ENCODE measurements at regions not wholly inside any gene's neighbourhood (a gene's known extent, or its start where the extent isn't known, plus 50 kb on each side); places are given as distances from the start of the nearest gene placed in this dataset.
A peak's percentile ranks its signal among the peaks of the same experiment; 100 is the strongest.
"Not testable (repeated sequence)": the region's sequence is repeated elsewhere in the genome, so short reads cannot be mapped to it uniquely, and the experiment has no call there.

DNA sequence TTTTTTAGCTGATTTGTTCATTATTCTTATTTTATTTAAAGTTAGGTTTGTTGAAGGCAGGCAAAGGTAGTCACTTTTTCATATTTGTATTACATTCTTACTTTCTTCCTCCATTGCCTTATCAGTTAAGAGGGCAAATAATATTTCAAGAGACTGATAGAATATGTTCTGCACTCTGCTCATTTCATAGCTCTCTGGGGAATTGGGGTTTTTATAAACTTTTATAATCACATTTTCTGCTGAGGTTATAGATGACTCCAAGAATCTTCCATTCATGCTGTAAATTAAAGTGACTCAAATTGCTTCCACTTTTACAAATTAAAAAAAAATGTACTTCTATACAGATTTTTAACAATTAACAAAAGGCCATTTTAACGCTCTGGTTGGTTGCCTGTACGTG is 142.9 kb upstream of the PLGLB2 start:
- DNase-seq (ENCODE audit: low read depth, low spot score): not testable (repeated sequence)

DNA sequence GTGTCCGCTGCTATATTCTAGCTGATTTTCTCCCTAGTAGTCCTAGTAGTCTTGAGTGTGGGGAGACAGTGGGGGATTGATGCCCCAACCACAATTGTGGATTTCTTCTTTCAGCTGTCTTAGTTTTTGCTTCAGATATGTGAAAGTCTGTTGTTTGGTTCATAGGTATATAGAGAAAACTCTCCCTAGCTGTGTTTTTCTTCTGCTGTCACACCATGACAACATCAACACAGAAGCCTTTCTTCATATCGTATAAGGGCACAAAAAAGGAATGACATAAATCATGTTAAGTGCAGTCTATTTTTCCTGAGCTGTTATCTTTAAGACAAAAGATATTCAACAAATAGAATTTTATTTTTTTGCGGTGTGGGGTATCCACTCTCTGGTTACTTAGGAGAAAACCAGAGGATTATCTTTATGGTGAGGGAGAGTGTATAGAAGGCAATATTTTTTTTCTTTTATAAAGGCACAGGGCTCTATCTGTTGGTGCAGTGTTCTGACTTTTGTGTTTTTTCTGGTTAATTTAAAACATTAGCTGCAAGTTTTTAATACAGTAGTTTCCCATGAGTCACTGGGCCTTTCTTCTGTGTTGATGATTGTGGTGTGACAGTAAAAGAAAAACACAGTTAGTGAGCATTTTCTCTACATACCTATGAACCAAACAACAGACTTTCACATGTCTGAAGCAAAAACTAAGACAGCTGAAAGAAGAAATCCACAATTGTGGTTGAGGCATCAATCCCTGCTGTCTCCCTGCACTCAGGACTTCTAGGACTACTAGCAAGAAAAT is 139.3 kb upstream of the PLGLB2 start:
- not testable (repeated sequence) for DNase-seq (ENCODE audit: low read depth, low spot score)

DNA sequence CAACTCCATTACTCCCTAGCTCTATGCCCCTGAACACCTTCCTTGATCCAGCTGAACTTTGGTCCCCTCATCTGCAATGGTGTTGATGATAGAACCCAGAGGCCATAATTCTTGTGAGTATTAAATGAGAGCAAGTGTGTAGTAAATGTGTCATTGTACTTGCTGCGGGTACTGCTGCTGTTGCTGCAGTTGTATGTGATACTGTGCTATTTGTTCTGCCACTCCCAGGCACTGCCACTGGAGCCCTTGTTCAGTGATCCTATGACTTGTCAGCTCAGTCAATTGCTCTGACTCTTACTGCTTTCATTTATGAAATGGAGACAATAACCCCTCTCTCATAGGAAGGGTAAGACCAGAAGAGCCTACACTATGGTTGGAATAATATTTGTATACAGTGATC is 136.9 kb upstream of the PLGLB2 start:
- not testable (repeated sequence) for DNase-seq (ENCODE audit: low read depth, low spot score)

DNA sequence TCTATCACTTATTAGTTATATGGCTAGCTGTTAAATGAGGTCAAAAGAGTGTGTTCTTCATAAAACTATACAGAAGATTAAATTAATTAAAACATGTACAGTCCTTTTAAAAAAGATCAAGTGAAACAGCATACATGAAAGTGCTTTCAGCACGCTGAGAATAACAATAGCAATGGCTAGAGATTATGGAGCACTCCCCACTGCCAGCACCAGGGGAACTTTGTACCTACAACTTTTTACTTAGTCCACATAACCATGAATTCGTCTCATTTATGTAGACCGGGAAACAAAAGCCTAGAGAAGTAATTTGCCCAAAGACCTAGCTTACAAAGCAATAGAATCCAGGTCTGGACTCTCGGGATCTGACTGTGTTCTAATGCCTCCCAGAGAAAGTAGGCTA is 136.5 kb upstream of the PLGLB2 start:
- not testable (repeated sequence) for DNase-seq (ENCODE audit: low read depth, low spot score)

DNA sequence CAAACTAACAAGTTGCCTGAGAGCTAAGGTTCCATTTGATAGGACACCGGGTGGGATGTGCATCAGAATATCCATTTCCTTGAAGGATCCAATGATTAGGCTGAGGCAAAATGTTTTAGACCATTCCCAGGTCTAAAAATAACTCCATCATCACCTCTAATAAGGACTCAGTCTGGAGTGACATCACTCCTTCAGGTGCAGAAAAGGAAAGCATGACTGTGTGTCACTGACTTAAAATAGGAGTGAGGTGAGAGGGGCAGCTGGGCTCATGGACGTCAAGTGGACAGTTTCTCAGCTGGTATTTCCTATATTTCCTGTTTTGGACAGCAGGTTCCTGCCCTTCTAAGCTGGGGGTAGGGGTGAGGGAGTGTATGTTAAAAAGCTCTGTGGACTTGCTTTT is 135.9 kb upstream of the PLGLB2 start:
- not testable (repeated sequence) for DNase-seq (ENCODE audit: low read depth, low spot score)

DNA sequence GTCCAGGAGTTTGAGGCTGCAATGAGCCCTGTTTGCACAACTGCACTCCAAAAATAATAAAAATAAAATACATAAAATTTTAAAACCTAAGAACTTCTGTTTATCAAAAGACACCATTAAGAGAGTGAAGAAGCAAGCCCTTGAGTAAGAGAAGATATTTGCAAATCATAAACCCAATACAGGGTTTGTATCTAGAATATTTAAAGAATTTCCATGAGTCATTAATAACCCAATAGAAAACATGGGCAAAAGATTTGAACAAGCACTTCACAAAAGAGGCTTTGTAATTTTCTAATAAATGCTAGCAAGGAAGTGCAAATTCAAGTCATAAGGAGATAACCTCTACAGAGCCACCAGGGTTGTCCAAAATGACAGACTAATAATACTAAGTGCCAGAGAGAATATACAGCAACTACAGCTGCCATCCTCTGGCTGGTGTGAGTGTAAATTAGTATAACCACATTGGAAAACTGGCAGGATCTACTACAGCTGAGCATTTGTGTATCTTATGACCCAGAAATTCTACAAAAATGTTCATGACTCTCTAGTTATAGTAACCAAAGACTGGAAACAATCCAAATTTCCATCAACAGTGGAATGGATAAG is 133.0 kb upstream of the PLGLB2 start:
- DNase-seq (ENCODE audit: low read depth, low spot score): not testable (repeated sequence)

DNA sequence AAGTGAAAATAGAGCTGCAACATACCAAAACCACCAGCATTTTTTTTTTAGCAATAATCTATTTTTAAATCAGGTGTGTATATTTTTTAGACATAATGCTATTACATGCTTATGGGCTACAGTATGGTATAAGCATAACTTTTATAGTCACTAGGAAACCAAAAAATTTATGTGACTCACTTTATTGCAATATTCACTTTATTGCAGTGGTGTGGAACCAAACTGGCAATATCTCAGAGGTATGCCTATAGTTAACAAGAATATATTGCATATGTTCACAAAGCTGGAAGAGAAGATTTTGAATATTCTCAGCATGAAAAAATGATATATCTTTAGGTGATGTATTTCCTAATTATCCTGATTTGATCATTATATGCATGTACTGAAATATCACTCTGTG is 128.8 kb upstream of the PLGLB2 start:
- DNase-seq (ENCODE audit: low read depth, low spot score): not testable (repeated sequence)

DNA sequence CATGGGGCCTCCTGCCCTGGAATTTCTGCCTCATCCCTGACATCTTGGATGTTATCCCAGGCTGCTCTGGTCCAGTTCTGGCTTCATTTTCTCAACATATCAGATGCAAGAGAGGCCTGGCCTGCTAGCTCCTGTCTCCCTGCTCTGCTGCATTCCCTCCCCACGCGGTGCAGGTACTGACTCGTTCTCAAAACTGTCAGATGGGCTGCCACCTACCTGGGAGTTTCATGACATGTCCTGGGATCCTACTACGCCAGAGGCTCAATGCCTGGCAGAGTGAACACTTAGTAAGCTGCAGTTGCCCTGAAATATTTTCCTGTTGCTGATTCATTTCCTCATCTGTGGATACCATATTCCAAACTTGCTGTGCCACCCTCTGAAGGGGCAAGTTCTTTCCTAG is 126.7 kb upstream of the PLGLB2 start:
- not testable (repeated sequence) for DNase-seq (ENCODE audit: low read depth, low spot score)

DNA sequence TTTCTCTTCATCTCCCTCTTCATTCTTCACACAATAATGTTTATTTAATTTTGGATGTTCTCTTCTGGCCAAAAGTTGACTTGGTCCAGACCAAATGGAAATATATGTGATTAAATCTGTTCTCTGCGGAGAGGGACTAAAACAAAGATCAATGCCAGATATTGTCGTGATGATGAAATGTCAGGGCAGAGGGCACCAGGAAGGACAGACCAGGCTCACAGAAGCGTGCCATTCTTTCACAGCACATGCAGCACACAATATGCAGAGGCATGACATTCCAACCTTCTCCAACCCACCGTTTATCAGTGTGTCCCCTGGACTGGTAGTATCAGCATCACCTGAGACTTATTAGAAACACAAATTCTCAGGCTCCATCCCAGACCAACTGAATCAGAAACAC is 125.2 kb upstream of the PLGLB2 start:
- not testable (repeated sequence) for DNase-seq (ENCODE audit: low read depth, low spot score)

DNA sequence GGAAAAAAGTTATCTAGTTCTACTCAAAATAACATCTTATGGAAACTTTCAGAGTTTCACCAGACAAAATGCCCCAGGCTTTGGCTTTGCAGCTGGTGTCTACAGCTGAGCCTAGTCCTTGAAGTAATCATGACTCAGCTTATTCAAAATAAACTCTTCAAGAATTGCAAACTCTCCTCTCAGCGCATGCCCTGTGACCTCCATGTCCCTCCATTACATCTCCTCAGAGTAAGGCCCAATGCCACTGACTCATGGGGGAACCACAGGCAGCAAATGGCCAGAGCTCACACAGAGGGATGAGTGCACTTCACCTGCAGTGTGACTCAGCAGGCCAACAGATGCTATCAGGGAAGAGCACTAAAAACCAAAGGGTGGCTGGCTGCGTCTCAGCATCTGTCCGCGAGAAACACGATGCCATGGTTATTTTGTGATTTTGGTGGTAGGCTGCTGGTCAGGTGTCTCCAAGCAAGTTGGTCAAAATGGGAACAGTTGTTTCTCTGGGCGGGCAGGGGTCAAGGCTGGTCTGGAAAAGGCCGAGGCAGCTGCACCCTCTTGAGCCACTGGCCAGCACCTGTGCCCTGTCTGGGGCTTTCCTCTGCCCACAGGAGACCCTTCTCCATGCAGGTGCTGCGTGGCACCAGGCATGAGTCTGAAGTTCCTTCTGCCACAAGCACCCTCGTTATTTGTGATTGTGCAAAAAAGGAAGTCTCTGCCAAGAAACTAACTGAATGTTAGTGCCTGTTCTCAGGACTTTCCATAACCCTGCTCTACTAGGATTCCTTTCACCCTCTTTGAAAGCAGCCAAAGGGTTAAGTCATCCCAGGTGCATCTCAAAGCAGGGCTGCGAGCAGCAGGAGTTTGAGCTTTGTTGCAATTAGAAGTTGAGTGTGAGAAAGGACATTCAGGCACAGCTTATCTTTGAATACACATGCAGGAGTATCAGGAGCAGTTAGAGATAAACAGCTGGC is 118.1 kb upstream of the PLGLB2 start:
- DNase-seq (ENCODE audit: low read depth, low spot score): peak; percentile 68

DNA sequence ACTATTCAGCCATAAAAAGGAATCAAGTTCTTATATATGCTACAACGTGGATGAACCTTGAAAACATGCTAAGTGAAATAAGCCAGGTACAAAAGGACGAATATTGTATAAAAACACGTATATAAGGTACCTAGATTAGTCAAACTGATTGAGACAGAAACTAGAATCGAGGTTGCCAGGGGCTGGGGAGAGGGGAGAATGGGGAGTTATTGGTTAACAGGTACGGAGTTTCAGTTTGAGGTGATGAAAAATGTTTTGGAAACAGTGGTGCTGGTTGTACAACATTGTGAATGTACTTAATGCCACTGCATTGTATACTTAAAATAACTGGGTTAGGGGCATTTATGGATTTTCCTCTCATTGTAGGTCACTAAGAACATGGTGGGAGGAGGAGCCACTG is 117.0 kb upstream of the PLGLB2 start:
- not testable (repeated sequence) for DNase-seq (ENCODE audit: low read depth, low spot score)

DNA sequence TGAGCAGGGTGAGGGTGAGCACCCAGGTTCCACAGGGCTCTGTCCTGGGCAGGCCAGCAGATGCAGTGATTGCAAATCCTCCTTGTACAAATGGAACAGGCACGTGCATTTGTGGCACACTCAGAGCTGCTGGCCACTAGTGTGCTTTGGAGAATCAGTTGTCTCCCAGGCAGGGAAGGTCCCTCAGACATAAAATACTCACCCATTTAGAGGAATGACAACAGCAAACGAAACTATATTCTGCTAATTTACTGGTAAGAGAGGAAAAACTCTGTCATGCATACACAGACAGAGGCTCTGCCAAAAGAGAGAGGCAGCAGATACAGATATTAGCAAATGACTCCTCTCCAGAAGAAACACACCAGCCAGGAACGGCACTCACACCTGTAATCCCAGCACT is 116.5 kb upstream of the PLGLB2 start:
- not testable (repeated sequence) for DNase-seq (ENCODE audit: low read depth, low spot score)

DNA sequence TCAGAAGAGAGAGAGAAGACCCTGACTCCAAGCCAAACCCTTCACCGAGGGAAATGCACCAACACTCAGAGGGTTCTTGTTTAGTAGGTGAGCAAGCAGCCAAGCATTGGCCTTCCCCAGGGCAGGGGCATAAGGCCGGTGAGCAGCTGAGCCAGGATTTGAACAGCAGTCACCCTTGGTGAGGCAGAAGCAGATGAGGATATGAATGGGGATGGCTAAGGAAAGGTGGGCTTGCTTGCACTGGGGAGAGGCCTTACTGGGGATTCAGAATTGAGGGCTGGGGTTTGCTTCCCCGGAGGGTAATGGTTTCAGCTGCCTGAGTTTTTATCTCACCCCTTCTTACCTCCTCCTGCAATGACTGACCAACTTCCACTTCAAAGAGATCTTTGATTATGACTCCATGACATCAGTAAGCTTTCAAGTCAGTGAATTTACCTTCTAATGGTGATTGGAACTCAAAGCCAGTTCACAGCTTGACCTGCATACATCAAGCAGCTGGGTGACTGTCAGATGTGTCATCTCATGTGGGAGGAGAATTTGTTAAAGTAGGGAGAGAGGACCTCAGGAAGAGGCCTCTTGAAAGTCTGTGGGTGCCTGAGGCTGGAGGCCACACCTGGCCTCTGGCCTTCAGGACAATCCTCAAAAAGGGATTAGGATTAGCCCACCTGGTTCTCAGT is 114.5 kb upstream of the PLGLB2 start:
- DNase-seq (ENCODE audit: low read depth, low spot score): not testable (repeated sequence)

DNA sequence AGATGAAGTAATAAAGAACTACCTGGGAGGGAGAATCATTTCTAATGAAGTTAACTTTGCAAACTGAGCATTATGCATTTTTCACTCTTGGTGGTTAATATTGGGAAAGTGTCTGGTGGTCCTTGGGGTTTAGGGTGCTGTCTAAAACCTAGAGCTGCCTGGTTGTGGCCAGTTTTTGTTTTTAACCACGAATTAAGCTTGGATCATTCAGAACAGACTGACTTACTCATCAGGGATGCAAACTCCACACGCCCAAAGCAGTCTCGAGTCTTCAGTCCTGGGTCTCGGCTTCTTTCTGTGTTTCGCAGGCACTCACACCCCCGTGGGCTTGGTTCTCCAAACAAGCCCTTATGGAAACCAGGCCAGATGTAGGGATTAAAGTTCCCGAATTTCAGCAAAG is 113.8 kb upstream of the PLGLB2 start:
- DNase-seq (ENCODE audit: low read depth, low spot score): not testable (repeated sequence)

DNA sequence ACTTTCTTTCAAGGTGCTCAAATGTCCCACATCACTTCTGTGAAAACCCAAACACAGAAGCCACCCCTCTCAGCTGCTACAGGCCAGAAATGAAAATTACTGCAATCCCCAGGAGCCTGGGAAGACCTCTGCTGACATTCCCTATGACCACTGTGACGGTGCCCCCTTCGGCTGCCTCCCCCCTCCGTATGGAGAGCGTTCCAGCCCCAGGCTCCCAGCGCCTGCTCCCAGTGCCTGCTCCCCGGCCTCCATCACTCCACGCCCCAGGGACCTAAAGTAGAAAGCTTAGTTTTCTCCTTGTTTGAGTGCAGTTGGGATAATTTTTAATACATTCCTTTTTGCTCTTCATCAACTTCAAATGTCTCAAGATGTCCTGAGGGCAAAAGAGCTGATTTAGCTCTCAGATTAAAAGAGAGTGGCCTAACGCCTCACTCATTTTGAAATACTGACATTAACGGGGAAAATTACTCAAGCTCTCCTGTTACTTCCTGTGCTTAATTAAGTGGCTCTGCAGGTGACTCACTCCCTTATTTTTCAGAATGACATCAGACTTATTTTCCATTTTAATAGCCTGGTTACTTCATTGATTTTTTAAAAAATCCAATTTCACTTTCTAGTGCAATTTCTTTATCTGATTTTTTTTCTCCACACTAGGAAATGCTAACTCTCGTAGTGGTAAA is 112.8 kb upstream of the PLGLB2 start:
- not testable (repeated sequence) for DNase-seq (ENCODE audit: low read depth, low spot score)

DNA sequence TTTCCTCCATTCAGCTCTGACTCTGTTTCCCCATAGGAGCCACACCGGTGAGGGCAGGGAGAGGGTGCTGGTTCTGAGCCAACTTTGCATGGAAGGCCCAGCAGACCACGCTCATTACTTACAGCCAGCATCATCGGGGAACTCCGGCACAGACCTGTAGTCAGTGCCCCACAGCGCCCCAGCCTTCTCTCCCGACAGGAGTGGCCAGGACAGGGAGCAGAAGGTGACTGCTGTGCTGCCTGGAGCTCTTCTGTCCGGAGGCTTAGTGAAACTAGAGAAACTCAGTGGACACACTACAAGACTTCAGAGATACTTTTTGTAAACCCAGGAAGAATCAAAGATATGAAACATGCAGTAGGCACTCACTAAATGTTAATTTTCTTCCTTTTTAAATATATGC is 111.6 kb upstream of the PLGLB2 start:
- DNase-seq (ENCODE audit: low read depth, low spot score): not testable (repeated sequence)

DNA sequence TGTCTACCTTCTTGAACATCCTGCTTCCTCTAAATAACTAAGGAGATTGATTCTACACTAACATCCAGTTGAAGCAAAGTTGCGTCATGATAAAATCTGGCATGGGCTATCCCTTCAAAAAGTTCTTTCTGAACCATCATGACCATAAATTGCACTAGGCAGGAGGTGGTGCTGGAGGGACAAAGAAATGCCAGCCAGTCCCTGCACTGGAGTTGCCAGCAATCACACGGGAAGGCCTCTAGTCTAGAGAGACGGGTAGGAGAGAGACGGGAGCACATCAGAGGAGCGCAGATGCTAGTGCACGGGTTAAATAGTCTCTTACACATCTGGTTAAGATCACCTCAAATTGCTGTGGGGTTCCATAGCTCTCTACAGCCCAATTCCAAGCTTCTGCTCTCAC is 111.2 kb upstream of the PLGLB2 start:
- DNase-seq (ENCODE audit: low read depth, low spot score): not testable (repeated sequence)

DNA sequence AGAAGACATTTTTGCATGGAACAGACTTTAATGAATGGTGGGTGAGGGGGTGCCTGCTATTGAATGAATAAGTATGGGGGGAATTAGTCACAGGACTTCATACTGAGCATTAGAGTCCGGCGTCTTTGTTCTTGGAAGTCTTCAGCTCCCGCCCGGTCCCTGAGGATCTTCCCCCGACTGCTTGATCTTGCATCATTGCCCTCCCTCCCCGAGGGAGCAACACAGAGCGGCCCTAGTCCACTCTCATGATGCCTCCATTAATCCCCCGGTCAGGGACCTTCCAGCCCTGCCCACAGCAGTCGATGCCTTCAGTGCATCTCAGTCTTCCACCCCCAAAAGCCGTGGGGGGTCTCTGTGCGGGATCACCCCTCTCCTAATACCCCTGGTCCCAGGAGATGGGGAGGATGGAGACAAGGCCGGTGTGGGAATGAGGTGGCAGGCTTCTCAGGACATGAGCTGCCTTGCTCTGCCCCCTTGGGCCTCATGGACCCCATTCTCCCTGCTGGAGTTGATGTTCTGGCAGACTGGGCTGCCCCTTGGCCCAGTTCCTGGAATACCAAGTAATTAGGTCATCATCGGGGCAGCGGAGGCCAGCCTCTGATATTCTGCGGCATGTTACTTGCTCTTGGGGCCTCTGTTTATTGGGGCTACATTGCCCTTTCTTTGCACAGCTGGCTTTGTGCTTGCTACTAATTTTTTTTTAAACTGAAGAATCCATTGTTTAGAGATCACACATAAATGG is 110.5 kb upstream of the PLGLB2 start:
- DNase-seq (ENCODE audit: low read depth, low spot score): not testable (repeated sequence)

DNA sequence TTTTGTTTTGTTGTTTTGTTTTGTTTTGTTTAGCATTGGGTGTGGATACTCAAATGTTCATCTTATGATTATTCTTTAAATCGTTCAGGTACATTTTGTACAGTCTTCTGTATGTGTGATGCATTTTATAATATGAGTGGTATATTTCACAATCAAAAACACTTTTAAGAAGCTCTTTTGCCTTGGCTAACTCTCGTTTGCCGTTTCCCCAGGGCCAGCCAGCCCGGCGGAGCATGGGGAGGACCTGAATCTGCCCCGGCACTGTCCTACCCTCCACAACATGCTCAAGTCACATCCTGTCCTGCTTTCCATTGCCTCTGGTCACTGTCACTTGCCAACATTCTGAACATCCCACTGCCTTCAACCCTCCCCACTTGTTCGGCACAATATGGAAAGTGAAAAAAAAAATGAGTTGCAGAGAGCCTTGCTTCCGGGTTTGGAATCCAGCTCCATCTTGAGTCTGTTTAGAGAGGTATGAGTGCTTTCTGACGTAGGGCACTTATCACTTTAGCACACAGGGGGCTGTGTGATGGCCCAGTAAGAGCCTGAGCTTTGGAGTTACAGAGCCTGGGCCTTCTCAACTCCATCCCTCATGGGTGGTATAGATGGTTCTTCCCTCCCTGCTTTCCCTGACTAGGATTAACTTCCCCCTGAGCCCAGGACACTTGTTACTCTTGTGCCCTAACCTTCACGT is 109.6 kb upstream of the PLGLB2 start:
- not testable (repeated sequence) for DNase-seq (ENCODE audit: low read depth, low spot score)

DNA sequence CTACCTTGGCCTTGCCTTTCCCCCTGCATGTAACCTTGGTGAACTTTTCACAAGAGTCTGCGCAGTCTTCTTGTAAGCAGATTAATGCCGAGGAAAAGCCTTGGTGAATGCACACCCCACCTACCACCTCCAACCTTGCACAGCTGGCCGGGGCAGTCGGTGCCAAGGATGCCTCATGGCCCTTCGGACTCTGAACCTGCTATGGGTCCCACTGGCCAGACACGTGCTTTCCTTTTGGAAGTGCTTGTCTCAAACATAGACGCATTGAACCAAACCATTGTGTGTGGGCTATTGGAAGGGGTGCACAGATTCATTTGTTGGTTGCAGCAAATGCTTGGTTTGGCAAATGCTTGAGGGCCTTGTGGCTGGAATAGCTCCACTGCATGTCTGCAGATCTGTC is 109.0 kb upstream of the PLGLB2 start:
- DNase-seq (ENCODE audit: low read depth, low spot score): not testable (repeated sequence)
